ENCODE measurements at regions not wholly inside any gene's neighbourhood (a gene's known extent, or its start where the extent isn't known, plus 50 kb on each side); places are given as distances from the start of the nearest gene placed in this dataset.

- TF ChIP-seq MAX (IDR thresholded peaks at IDR 0.05) (no peak), SIN3A (IDR thresholded peaks at IDR 0.05; ENCODE audit: borderline replicate concordance, low read depth, low read length) (no peak), POLR2AphosphoS5 (IDR thresholded peaks at IDR 0.05; ENCODE audit: low read depth, low read length) (no peak), SP2 (CRISPR knock-in tag; IDR thresholded peaks at IDR 0.05) (no peak), FOSL2 (CRISPR knock-in tag; IDR thresholded peaks at IDR 0.05) (no peak), ZNF274 (CRISPR knock-in tag; IDR thresholded peaks at IDR 0.05) (no peak), MLXIP (CRISPR knock-in tag; IDR thresholded peaks at IDR 0.05; ENCODE audit: borderline replicate concordance) (no peak), CTCF (CRISPR knock-in tag; IDR thresholded peaks at IDR 0.05) (no peak), ZBTB43 (CRISPR knock-in tag; conservative IDR thresholded peaks at IDR 0.05) (no peak), SMAD3 (CRISPR knock-in tag; IDR thresholded peaks at IDR 0.05) (no peak), POLR2A (IDR thresholded peaks at IDR 0.05; ENCODE audit: insufficient read depth in 1 of 2, low read depth in 2 of 2, low read length in 2 of 2) (no peak), ZNF761 (CRISPR knock-in tag; conservative IDR thresholded peaks at IDR 0.05) (no peak), PBX2 (CRISPR knock-in tag; IDR thresholded peaks at IDR 0.05) (no peak), ZBTB40 (IDR thresholded peaks at IDR 0.05) (no peak), ZBTB40 (CRISPR knock-in tag; IDR thresholded peaks at IDR 0.05) (no peak)
These were observed 83.2 kb upstream of the MAP3K1 start for GRCh38 chr5:56732121-56732520.

Measured in HepG2 (cell line).